Stomach (tissue), 8 donors: ENCODE measurements at regions not wholly inside any gene's neighbourhood (a gene's known extent, or its start where the extent isn't known, plus 50 kb on each side); places are given as distances from the start of the nearest gene placed in this dataset.

Source experiments
- DNase-seq, 2 donors: peaks; one replicate each; pipeline versions ENCODE4 v3.0.0 to v3.0.0-alpha.2; 2013 to 2019
- H3K27ac ChIP-seq, 5 donors: fragments of 200-600 bp in 4 of 5; sonication (generic) in 4 of 5; one replicate each; pipeline ENCODE4 v1.5.1; 2013 to 2019; ENCODE audit warnings: mild to moderate bottlenecking in 1 of 5, moderate library complexity in 1 of 5
- H3K27me3 ChIP-seq, 3 donors: fragments of 200-600 bp; sonication (generic); one replicate each; pipeline ENCODE4 v1.5.1; 2017 to 2019; ENCODE audit warnings: mixed run types in 1 of 3
- H3K36me3 ChIP-seq, 4 donors: fragments of 200-600 bp; sonication (generic); 1 replicate in 3 of 4; 2 replicates in 1 of 4; pipeline ENCODE4 v1.5.1; 2016 to 2019
- H3K4me1 ChIP-seq, 4 donors: fragments of 200-600 bp; sonication (generic); one replicate each; pipeline ENCODE4 v1.5.1; 2016 to 2019
- H3K4me3 ChIP-seq, 4 donors: fragments of 200-600 bp; sonication (generic) in 3 of 4; one replicate each; pipeline ENCODE4 v1.5.1; 2016 to 2019; ENCODE audit warnings: mild to moderate bottlenecking in 1 of 4
- H3K9me3 ChIP-seq, 4 donors: fragments of 200-600 bp; sonication (generic); one replicate each; pipeline ENCODE4 v1.5.1; 2016 to 2019
- EP300 ChIP-seq: sonication (generic); formaldehyde crosslinking; IDR thresholded peaks from one replicate; pipeline ENCODE4 v1.6.1; 2017; ENCODE audit warnings: antibody characterized with exemption
- POLR2A ChIP-seq, 4 donors: fragments of 450-650 bp; IDR thresholded peaks; one replicate each; pipeline ENCODE4 v1.6.1; 2016; ENCODE audit warnings: antibody characterized with exemption in 4 of 4, control low read depth in 2 of 4, mild to moderate bottlenecking in 1 of 4, moderate library complexity in 1 of 4
- POLR2AphosphoS5 ChIP-seq, 3 donors: sonication (generic); formaldehyde crosslinking; IDR thresholded peaks; one replicate each; pipeline ENCODE4 v1.6.1; 2016; ENCODE audit warnings: antibody characterized with exemption in 3 of 3
- WGBS, 5 donors: extraction: QIAGEN DNeasy Blood & Tissue Kit in 3 of 5; methylation state at CpG; one replicate each; pipeline versions ENCODE4 v1.1.5 to v1.1.7; 2013 to 2018; 5-methylcytosine and 5-hydroxymethylcytosine counted together
- intact Hi-C: fragments of 100-400 bp; cut with DNase I; formaldehyde crosslinking; loops from one replicate; pipeline ENCODE4 v1.15.1; 2023; ENCODE audit warnings: low total_unique reads
- TF ChIP-seq, protein P1 (sequence below), 7 experiments: fragments of 450-650 bp in 4 of 7; fragments of 200-600 bp in 3 of 7; sonication (generic) in 3 of 7; IDR thresholded peaks; one replicate each; pipeline ENCODE4 v1.5.1; 2016 to 2019; ENCODE audit warnings: antibody characterized with exemption in 7 of 7, control low read depth in 2 of 7, mild to moderate bottlenecking in 1 of 7
- donor health status: healthy with polysubstance abuse.
- donor health status: Bipolar disorder and iron deficiency.
- donor health status: healthy.

DNA sequence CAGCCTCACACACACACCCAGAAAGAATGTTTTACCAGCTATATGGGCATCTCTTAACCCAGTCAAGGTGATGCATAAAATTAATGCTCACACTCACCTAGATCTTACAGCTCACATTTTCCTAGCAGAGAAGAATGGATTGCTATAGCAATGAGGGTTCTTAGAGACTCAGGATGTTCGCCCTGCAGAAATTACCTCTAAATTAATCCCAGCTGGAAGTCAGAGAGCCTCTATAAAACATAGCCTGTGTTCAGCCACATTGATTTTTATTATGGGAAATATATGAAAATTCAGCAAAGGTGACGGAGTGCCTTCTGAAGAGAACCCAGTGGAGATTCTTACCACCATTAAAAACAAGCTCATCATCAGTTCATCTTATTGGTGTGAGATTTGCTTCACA, 528.3 kb upstream of the ZFP42 start:
- no peak for DNase-seq
- intact Hi-C loops: no loop called here
- no peak overlapping the region for H3K27ac ChIP-seq
- H3K4me1 ChIP-seq: no peaks in the 10 kb centered on the region
- no peaks in the 10 kb centered on the region for H3K9me3 ChIP-seq
- TF ChIP-seq EP300: no peak
- no peak for TF ChIP-seq POLR2A (IDR thresholded peaks at IDR 0.05)
- TF ChIP-seq POLR2AphosphoS5 (IDR thresholded peaks at IDR 0.05): no peak
- TF ChIP-seq, protein P1, sequence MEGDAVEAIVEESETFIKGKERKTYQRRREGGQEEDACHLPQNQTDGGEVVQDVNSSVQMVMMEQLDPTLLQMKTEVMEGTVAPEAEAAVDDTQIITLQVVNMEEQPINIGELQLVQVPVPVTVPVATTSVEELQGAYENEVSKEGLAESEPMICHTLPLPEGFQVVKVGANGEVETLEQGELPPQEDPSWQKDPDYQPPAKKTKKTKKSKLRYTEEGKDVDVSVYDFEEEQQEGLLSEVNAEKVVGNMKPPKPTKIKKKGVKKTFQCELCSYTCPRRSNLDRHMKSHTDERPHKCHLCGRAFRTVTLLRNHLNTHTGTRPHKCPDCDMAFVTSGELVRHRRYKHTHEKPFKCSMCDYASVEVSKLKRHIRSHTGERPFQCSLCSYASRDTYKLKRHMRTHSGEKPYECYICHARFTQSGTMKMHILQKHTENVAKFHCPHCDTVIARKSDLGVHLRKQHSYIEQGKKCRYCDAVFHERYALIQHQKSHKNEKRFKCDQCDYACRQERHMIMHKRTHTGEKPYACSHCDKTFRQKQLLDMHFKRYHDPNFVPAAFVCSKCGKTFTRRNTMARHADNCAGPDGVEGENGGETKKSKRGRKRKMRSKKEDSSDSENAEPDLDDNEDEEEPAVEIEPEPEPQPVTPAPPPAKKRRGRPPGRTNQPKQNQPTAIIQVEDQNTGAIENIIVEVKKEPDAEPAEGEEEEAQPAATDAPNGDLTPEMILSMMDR (IDR thresholded peaks at IDR 0.05): no peak
- no peaks in the 10 kb centered on the region for H3K27me3 ChIP-seq
- no peak overlapping the region for H3K4me3 ChIP-seq
- 77 to 94% (median 93%) methylated on average over 2 of the region's 2 CpGs for WGBS, 5 donors
- no peaks in the 10 kb centered on the region for H3K36me3 ChIP-seq

DNA sequence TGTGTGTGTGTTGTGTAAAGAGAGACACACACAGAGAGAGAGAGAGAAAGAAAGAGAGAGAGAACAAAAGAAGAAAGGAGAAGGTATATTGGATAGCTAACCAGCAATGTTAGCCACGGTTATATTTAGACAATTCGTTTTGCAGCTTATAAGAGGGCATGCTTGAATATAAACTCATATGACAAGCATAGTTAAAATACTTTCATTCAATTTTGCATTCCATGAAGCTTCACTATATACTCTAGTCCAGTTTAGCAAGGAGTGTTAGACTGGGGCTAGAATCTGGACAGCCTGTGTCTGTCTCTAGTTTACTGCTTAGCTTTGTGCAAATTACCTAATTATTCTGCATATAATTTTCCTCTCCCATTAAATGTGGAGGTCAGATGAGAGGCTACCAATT, 525.9 kb upstream of the ZFP42 start:
- TF ChIP-seq POLR2A (IDR thresholded peaks at IDR 0.05) (no peak), EP300 (no peak), POLR2AphosphoS5 (IDR thresholded peaks at IDR 0.05) (no peak)
- TF ChIP-seq, protein P1 (IDR thresholded peaks at IDR 0.05): no peak
- intact Hi-C loops: no loop called here
- DNase-seq: no peak
- no peak overlapping the region for H3K27ac ChIP-seq
- no peaks in the 10 kb centered on the region for H3K4me1 ChIP-seq
- H3K27me3 ChIP-seq: no peaks in the 10 kb centered on the region
- WGBS, 5 donors: 36 to 66% (median 64%) methylated on average over 2 of the region's 2 CpGs
- no peak overlapping the region for H3K4me3 ChIP-seq
- H3K9me3 ChIP-seq: no peaks in the 10 kb centered on the region
- no peaks in the 10 kb centered on the region for H3K36me3 ChIP-seq

DNA sequence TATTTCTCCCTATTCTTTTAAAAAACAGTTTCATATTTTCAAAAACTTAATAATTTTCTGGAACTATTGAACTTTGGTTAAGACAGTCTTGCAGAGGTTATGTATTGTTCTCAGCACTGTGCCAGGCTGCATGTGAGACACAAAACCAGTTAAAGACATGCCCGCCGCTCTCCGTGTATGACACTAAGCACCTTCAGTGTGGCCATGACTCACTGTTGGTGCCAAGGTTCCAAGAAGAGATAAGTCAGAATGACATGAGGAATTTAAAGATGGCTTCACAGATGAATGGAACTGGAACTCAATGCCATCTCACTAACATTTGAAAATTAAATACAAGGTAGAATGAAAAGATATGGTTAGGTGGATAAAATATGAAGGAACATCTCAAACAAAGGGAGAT, 525.5 kb upstream of the ZFP42 start:
- Histone ChIP-seq H3K36me3 (no peaks in the 10 kb centered on the region), H3K4me3 (no peak overlapping the region), H3K27me3 (no peaks in the 10 kb centered on the region), H3K4me1 (no peaks in the 10 kb centered on the region), H3K9me3 (no peaks in the 10 kb centered on the region), H3K27ac (no peak overlapping the region)
- no peak for DNase-seq
- intact Hi-C loops: no loop called here
- WGBS, 5 donors: 83 to 95% (median 94%) methylated on average over 3 of the region's 3 CpGs
- TF ChIP-seq POLR2AphosphoS5 (IDR thresholded peaks at IDR 0.05): no peak
- no peak for TF ChIP-seq EP300
- TF ChIP-seq POLR2A (IDR thresholded peaks at IDR 0.05): no peak
- TF ChIP-seq, protein P1 (IDR thresholded peaks at IDR 0.05): no peak

DNA sequence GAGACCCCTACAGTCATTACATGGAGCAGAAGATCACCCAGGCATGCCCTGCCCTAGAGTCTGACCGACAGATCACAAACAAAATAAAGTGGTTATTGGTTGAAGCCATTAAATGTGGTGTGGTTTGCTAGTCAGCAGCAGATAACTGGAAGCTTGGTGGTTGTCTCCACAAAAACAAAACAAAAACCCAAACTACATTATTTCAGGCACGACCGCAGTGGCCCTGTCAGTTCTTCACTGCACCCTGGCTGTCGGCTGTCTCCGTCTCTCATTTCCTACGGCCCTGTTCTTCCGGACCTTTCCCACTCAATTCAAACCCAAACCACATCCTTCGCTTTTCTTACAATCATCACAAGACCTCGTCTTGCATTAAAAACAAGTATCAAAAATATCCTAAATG, 521.3 kb upstream of the ZFP42 start:
- no peak overlapping the region for H3K4me3 ChIP-seq
- H3K36me3 ChIP-seq: no peaks in the 10 kb centered on the region
- intact Hi-C loops: no loop called here
- no peaks in the 10 kb centered on the region for H3K9me3 ChIP-seq
- H3K27ac ChIP-seq: no peak overlapping the region
- no peak for DNase-seq
- peaks cover 0 to 19% (median 9%) of the 10 kb centered on the region in 4 donors for H3K4me1 ChIP-seq
- WGBS, 5 donors: 78 to 83% (median 80%) methylated on average over 9 of the region's 9 CpGs
- TF ChIP-seq EP300 (no peak), POLR2AphosphoS5 (IDR thresholded peaks at IDR 0.05) (no peak), POLR2A (IDR thresholded peaks at IDR 0.05) (no peak)
- TF ChIP-seq, protein P1 (IDR thresholded peaks at IDR 0.05): no peak
- no peaks in the 10 kb centered on the region for H3K27me3 ChIP-seq
